ENCODE measurements at regions not wholly inside any gene's neighbourhood (a gene's known extent, or its start where the extent isn't known, plus 50 kb on each side); places are given as distances from the start of the nearest gene placed in this dataset.

DNA sequence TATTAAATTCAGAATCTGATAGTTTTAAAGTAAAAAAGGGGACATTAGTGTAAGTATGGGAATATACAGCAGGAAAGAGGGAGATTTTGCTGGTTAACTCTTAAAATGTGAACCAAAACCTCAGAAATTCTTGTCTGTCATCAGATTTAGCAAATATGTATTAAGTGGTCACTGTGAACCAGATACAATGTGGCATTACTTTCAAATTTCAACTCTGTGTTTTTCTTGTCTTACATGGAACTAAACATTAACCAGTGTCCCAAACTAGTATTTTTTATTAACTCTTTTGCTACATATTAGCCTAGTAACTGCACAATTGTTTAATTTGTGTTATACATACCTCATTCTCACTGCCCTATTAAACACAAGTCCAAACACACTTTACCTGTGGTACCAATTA is 259.9 kb upstream of the RASA1 start:
- no peaks in the 10 kb centered on the region for H3K36me3 ChIP-seq
- TF ChIP-seq, protein P1, sequence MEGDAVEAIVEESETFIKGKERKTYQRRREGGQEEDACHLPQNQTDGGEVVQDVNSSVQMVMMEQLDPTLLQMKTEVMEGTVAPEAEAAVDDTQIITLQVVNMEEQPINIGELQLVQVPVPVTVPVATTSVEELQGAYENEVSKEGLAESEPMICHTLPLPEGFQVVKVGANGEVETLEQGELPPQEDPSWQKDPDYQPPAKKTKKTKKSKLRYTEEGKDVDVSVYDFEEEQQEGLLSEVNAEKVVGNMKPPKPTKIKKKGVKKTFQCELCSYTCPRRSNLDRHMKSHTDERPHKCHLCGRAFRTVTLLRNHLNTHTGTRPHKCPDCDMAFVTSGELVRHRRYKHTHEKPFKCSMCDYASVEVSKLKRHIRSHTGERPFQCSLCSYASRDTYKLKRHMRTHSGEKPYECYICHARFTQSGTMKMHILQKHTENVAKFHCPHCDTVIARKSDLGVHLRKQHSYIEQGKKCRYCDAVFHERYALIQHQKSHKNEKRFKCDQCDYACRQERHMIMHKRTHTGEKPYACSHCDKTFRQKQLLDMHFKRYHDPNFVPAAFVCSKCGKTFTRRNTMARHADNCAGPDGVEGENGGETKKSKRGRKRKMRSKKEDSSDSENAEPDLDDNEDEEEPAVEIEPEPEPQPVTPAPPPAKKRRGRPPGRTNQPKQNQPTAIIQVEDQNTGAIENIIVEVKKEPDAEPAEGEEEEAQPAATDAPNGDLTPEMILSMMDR (IDR thresholded peaks at IDR 0.05) = no peak
- TF ChIP-seq EZH2phosphoT487 (IDR thresholded peaks at IDR 0.05) = no peak
- TF ChIP-seq EZH2 (IDR thresholded peaks at IDR 0.05) = no peak
- H4K20me1 ChIP-seq (ENCODE audit: low read depth) = no peaks in the 10 kb centered on the region
- no peaks in the 10 kb centered on the region for H3K9me3 Mint-ChIP-seq
- H2AFZ ChIP-seq (replicated peaks) = no peak overlapping the region
- H3K27me3 ChIP-seq = no peaks in the 10 kb centered on the region
- no peak overlapping the region for H3K27ac ChIP-seq
- H3F3A ChIP-seq (ENCODE audit: low read depth) = no peaks in the 10 kb centered on the region
- H3K36me3 Mint-ChIP-seq = no peaks in the 10 kb centered on the region
- H3K4me1 ChIP-seq = no peaks in the 10 kb centered on the region
- no peaks in the 10 kb centered on the region for H3K27me3 Mint-ChIP-seq (ENCODE audit: insufficient read depth, low read depth)
- H3K9ac ChIP-seq = no peak overlapping the region
- H3K4me3 ChIP-seq = no peak overlapping the region
- H3K4me2 ChIP-seq = no peak overlapping the region
- H3K79me2 ChIP-seq (ENCODE audit: low read depth) = no peaks in the 10 kb centered on the region
- no peak overlapping the region for H3K4me3 Mint-ChIP-seq
- H3K9me3 ChIP-seq (ENCODE audit: low read depth) = no peaks in the 10 kb centered on the region
- DNase-seq (ENCODE audit: low spot score) = no peak
- no peak overlapping the region for H3K27ac Mint-ChIP-seq
- H3K4me1 Mint-ChIP-seq = no peaks in the 10 kb centered on the region

DNA sequence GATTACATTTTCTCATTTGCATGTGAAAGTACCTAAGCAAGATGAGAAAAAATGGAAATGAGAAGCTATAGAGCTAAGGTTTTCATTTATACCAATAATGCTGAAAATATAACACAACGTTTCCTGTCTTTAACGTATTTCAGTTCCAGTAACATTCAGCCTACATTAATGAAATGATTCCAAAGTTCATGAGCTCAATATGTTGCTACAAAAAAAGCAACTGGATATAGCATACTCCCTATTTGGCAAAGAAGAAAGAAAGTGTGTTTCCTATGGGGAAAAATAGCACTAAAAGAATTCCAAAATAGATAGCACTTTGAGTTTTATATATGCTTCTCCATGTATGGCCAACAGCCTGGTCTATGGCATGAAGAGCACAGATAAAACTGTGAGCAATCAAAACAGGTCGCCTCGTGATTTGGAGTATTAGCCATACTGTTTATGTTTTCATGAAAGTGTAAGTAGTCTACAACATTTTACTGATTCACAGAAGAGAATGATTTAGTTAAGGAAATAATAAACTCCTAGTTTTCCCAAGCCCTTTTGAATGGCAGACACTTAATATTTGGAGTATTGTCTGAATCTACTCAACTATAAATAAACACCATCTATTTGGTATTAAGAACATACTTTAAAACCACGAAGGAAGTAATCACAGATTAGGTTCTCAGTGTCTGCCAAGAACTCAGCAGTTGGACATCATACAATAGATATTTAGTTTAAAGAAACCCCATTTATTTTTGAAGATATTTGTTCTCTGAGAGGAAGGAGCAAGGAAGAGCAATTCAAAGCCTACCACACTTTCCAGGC is 258.7 kb upstream of the RASA1 start:
- Histone ChIP-seq H3K9ac (no peak overlapping the region), H3K4me3 (no peak overlapping the region), H2AFZ (replicated peaks) (peak overlapping the region; percentile 17), H3K4me1 (no peaks in the 10 kb centered on the region), H3K36me3 (no peaks in the 10 kb centered on the region), H3K27ac (no peak overlapping the region), H3K9me3 (ENCODE audit: low read depth) (no peaks in the 10 kb centered on the region), H3K27me3 (no peaks in the 10 kb centered on the region), H3K79me2 (ENCODE audit: low read depth) (no peaks in the 10 kb centered on the region), H3K4me2 (no peak overlapping the region), H3F3A (ENCODE audit: low read depth) (no peaks in the 10 kb centered on the region), H4K20me1 (ENCODE audit: low read depth) (no peaks in the 10 kb centered on the region)
- Mint-ChIP-seq H3K27ac (no peak overlapping the region), H3K9me3 (no peaks in the 10 kb centered on the region), H3K4me1 (no peaks in the 10 kb centered on the region), H3K27me3 (ENCODE audit: insufficient read depth, low read depth) (no peaks in the 10 kb centered on the region), H3K36me3 (no peaks in the 10 kb centered on the region), H3K4me3 (no peak overlapping the region)
- no peak for DNase-seq (ENCODE audit: low spot score)
- TF ChIP-seq, protein P1 (IDR thresholded peaks at IDR 0.05) = no peak
- no peak for TF ChIP-seq EZH2phosphoT487 (IDR thresholded peaks at IDR 0.05)
- no peak for TF ChIP-seq EZH2 (IDR thresholded peaks at IDR 0.05)

DNA sequence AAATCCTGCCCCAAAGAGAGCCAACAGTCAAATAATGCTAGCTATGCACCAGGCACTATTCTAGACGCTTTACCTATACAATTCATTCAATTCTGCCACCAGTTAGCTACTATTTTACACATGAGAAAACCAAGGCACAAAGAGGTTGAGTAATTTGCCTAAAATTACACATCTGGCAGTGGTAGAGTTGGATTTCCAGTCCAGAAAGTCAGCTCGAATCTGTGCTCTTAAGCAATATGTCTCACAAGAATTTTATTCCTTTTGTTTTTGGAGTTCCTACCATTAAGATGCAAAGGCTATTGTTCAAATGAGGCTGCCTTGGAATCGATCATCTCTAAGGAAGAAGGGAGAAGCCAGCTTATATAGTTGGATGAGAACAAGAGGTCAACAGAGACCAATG is 256.9 kb upstream of the RASA1 start:
- H4K20me1 ChIP-seq (ENCODE audit: low read depth) = no peaks in the 10 kb centered on the region
- TF ChIP-seq EZH2 (IDR thresholded peaks at IDR 0.05) (no peak), EZH2phosphoT487 (IDR thresholded peaks at IDR 0.05) (no peak)
- TF ChIP-seq, protein P1 (IDR thresholded peaks at IDR 0.05) = no peak
- H3K4me3 Mint-ChIP-seq = no peak overlapping the region
- no peaks in the 10 kb centered on the region for H3K9me3 Mint-ChIP-seq
- H3K27me3 ChIP-seq = no peaks in the 10 kb centered on the region
- no peaks in the 10 kb centered on the region for H3K36me3 ChIP-seq
- H3K9ac ChIP-seq = no peak overlapping the region
- H3K9me3 ChIP-seq (ENCODE audit: low read depth) = no peaks in the 10 kb centered on the region
- no peaks in the 10 kb centered on the region for H3K4me1 Mint-ChIP-seq
- H3F3A ChIP-seq (ENCODE audit: low read depth) = no peaks in the 10 kb centered on the region
- no peaks in the 10 kb centered on the region for H3K4me1 ChIP-seq
- no peak overlapping the region for H3K4me3 ChIP-seq
- H3K27ac Mint-ChIP-seq = no peak overlapping the region
- H3K27me3 Mint-ChIP-seq (ENCODE audit: insufficient read depth, low read depth) = no peaks in the 10 kb centered on the region
- no peaks in the 10 kb centered on the region for H3K79me2 ChIP-seq (ENCODE audit: low read depth)
- DNase-seq (ENCODE audit: low spot score) = no peak
- H3K36me3 Mint-ChIP-seq = no peaks in the 10 kb centered on the region
- no peak overlapping the region for H3K27ac ChIP-seq
- peak overlapping the region; percentile 46 for H2AFZ ChIP-seq (replicated peaks)
- H3K4me2 ChIP-seq = no peak overlapping the region
